Erythroblast (primary cell): ENCODE measurements at regions not wholly inside any gene's neighbourhood (a gene's known extent, or its start where the extent isn't known, plus 50 kb on each side); places are given as distances from the start of the nearest gene placed in this dataset.
A peak's percentile ranks its signal among the peaks of the same experiment; 100 is the strongest.

Experiments used
- DNase-seq, 2 experiments: peaks; one replicate each; lab custom pipeline; 2025; lab: John Stamatoyannopoulos, UW
- GATA1 ChIP-seq: IDR thresholded peaks from 2 replicates; pipeline ENCODE4 v1.6.1; 2011; ENCODE audit warnings: low read depth, mild to moderate bottlenecking, control low read depth, low read length, moderate library complexity
- POLR2A ChIP-seq: IDR thresholded peaks from 2 replicates; pipeline ENCODE4 v1.6.1; 2011; ENCODE audit warnings: mild to moderate bottlenecking, low read length

DNA sequence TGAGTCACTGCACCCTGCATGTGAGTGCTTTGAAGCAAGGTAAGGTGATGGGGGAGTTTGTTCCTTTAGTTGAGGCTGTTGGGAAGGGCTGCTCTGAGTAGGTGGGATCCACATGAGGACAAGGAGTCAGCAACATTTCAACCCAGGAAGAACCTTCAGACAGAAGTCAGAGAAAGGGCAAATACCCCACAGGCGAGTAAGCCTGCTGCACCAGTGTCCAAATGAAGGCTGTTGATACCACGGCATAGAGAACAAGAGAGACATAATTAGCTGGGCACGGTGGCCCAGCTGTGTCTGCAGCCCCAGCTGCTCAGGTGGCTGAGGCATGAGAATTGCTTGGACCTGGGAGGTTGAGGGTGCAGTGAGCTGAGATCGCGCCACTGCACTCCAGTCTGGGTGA, 54.3 kb upstream of the CLMP start:
- DNase-seq = no peak
- TF ChIP-seq POLR2A = no peak

DNA sequence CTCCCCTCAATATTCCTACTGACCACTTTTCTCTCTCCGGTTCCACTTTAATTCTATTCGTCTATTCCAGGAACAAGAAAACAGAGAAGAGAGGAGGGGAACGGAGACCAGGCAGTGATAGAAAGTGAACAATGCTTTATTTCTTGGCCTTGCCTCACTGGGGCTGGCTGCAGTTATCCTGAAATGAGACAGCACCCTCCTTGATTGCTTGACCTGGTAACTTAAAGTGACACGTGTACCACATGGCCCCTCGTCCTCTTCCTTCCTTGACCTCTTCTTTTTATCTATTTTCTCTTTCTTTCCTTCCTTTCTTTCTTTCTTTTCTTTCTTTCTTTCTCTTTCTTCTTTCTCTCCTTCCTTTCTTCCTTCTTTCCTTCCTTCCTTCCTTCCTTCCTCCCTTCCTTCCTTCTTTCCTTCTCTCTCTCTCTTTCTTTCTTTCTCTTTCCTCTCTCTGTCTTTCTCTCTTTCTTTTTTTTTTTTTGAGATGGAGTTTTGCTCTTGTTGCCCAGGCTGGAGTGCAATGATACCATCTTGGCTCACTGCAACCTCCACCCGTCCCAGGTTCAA, 52.8 kb upstream of the CLMP start:
- DNase-seq = no peak
- TF ChIP-seq POLR2A (no peak), GATA1 (no peak)

DNA sequence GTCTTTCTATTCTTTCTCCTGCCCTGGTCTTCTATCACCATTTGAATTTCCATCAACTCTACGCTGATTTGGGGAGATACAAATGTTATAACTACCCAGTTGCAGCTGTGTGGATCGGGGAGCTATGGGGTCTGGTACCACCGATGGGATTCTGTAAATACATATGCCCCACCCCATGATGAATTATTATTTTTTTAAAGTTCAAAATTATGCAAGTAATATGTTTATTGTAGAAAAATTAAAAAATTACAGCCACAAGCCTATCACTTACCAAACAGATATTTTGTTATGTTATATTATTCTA, 52.4 kb upstream of the CLMP start:
- DNase-seq = no peak
- TF ChIP-seq POLR2A (no peak), GATA1 (no peak)

DNA sequence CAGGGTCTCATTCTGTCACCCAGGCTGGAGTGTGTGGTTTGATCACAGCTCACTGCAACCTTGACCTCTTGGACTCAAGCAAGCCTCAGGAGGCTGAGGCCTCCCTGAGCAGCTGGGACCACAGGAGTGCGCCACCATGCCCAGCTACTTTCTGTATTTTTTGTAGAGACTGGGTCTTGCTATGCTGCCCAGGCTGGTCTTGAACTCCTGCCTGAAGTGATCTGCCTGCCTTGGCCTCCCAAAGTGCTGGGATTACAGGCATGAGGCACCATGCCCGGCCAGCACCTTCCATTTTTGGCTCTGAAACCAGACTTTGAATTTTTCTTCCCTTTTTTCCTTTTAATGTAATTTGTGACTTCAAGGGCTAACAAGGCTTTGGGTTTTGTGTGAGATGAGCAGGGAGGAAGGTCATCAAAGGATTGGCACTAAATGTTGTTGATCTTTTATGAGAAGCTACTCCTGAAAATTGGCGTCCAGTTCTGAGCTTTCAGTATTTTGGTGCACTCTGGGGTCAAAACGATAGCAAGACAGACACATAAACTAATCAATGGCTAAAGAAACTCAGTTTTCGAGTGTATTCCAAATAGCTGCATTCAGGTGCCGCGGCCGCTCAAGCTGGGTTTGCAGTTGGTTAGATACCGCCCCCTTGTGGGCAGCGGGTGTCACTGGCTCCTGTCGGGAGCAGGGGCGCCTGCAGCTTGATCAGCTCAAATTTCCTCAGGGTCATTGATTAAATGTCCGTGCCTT, 51.9 kb upstream of the CLMP start:
- TF ChIP-seq GATA1 (no peak), POLR2A (no peak)

DNA sequence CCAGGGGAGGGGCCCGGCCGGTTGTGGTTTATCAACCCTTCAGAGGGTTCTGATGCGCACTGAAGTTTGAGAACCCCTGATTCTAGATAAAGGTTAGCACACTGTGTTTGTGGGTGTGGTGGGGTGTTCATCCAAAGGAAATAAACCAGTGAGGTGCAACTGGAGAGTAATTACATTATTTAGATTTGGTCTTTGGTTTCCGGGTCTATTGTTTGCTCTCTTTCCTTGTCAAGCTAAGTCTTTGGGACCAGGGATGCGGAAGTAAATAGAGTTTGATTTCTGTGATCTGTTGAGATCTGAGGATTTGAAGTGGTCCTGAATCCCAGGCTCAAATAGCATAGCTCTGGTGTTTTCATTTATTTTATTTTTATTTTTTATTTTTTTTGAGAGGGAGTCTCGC, 50.5 kb upstream of the CLMP start:
- TF ChIP-seq POLR2A (no peak), GATA1 (no peak)
- DNase-seq = no peak

More for the DNA sequence above, 51.9 kb upstream of the CLMP start:
- peak; percentile 65 to 79 for DNase-seq
